Mesenchymal stem cell (in vitro differentiated cells and primary cell): ENCODE measurements at regions not wholly inside any gene's neighbourhood (a gene's known extent, or its start where the extent isn't known, plus 50 kb on each side); places are given as distances from the start of the nearest gene placed in this dataset.

Experiments
- DNase-seq: peaks from one replicate; pipeline ENCODE4 v3.0.0-alpha.2; 2013
- H2AFZ ChIP-seq: one replicate; pipeline ENCODE4 v1.6.1; 2013; ENCODE audit warnings: low read depth, mild to moderate bottlenecking, control low read depth, inconsistent platforms, low read length, moderate library complexity
- H2AK5ac ChIP-seq: 2 replicates; pipeline ENCODE4 v1.6.1; 2013; ENCODE audit warnings: low read length, moderate library complexity, mild to moderate bottlenecking, inconsistent platforms; ENCODE audit not compliant: severe bottlenecking
- H2BK120ac ChIP-seq: one replicate; pipeline ENCODE4 v1.6.1; 2013; ENCODE audit warnings: low read depth, mild to moderate bottlenecking, inconsistent platforms, low read length, moderate library complexity
- H2BK12ac ChIP-seq, 2 experiments: one replicate each; pipeline ENCODE4 v1.6.1; 2013; ENCODE audit warnings: inconsistent platforms in 2 of 2, low read length in 2 of 2, mild to moderate bottlenecking in 2 of 2, moderate library complexity in 2 of 2, control low read depth in 1 of 2
- H2BK15ac ChIP-seq: one replicate; pipeline ENCODE4 v1.6.1; 2013; ENCODE audit warnings: mild to moderate bottlenecking, low read depth, inconsistent platforms; ENCODE audit not compliant: poor library complexity, severe bottlenecking
- H2BK5ac ChIP-seq: 2 replicates; pipeline ENCODE4 v1.6.1; 2013; ENCODE audit warnings: low read depth, mild to moderate bottlenecking, low read length, control low read depth, inconsistent platforms; ENCODE audit not compliant: poor library complexity, severe bottlenecking
- H3K14ac ChIP-seq, 2 experiments: one replicate each; pipeline ENCODE4 v1.6.1; 2013; ENCODE audit warnings: inconsistent platforms in 2 of 2, low read length in 2 of 2, control low read depth in 1 of 2, mild to moderate bottlenecking in 1 of 2, moderate library complexity in 1 of 2
- H3K18ac ChIP-seq, 2 experiments: one replicate each; pipeline ENCODE4 v1.6.1; 2013; ENCODE audit warnings: inconsistent platforms in 2 of 2, low read length in 2 of 2, control low read depth in 1 of 2, low read depth in 1 of 2, mild to moderate bottlenecking in 1 of 2
- H3K23ac ChIP-seq, 2 experiments: one replicate each; pipeline ENCODE4 v1.6.1; 2013; ENCODE audit warnings: inconsistent platforms in 2 of 2, low read length in 2 of 2, mild to moderate bottlenecking in 2 of 2, moderate library complexity in 2 of 2, control low read depth in 1 of 2
- H3K27ac ChIP-seq: 2 replicates; pipeline ENCODE4 v1.5.1; 2013; ENCODE audit warnings: mild to moderate bottlenecking, moderate library complexity, low read length, control low read depth, inconsistent platforms; ENCODE audit not compliant: poor library complexity, severe bottlenecking
- H3K27me3 ChIP-seq, 2 experiments: 2 replicates each; pipeline versions ENCODE4 v1.6.1 to v1.7.0; 2013; ENCODE audit warnings: low read length in 2 of 2, mild to moderate bottlenecking in 2 of 2, moderate library complexity in 2 of 2, control low read depth in 1 of 2, inconsistent platforms in 1 of 2; ENCODE audit not compliant: control insufficient read depth in 1 of 2, insufficient read depth in 1 of 2
- H3K36me3 ChIP-seq, 2 experiments: 2 replicates each; pipeline versions ENCODE4 v1.6.1 to v1.7.0; 2013; ENCODE audit warnings: low read length in 2 of 2, control low read depth in 1 of 2, inconsistent platforms in 1 of 2, low read depth in 1 of 2, mild to moderate bottlenecking in 1 of 2; ENCODE audit not compliant: insufficient read depth in 2 of 2, control insufficient read depth in 1 of 2
- H3K4ac ChIP-seq, 2 experiments: one replicate each; pipeline ENCODE4 v1.6.1; 2013; ENCODE audit warnings: inconsistent platforms in 2 of 2, low read length in 2 of 2, mild to moderate bottlenecking in 2 of 2, moderate library complexity in 2 of 2, control low read depth in 1 of 2, low read depth in 1 of 2
- H3K4me1 ChIP-seq: 2 replicates; pipeline ENCODE4 v1.6.1; 2013; ENCODE audit warnings: low read depth, low read length, control low read depth; ENCODE audit not compliant: control insufficient read depth, insufficient read depth
- H3K4me2 ChIP-seq: 2 replicates; pipeline ENCODE4 v1.6.1; 2013; ENCODE audit warnings: low read length, mild to moderate bottlenecking, inconsistent platforms; ENCODE audit not compliant: poor library complexity, severe bottlenecking
- H3K4me3 ChIP-seq, 2 experiments: 2 replicates each; pipeline versions ENCODE4 v1.5.1 to v1.7.0; 2013; ENCODE audit warnings: low read length in 2 of 2, mild to moderate bottlenecking in 2 of 2, control low read depth in 1 of 2, low read depth in 1 of 2; ENCODE audit not compliant: insufficient read depth in 1 of 2
- H3K79me1 ChIP-seq: replicated peaks from 2 replicates; pipeline ENCODE4 v1.6.1; 2013; ENCODE audit warnings: mild to moderate bottlenecking, control low read depth, low read length, inconsistent platforms; ENCODE audit not compliant: poor library complexity, severe bottlenecking
- H3K9ac ChIP-seq: 2 replicates; pipeline ENCODE4 v1.7.0; 2013; ENCODE audit warnings: mild to moderate bottlenecking, low read length, moderate library complexity
- H3K9me3 ChIP-seq: 2 replicates; pipeline ENCODE4 v1.7.0; 2013; ENCODE audit warnings: mild to moderate bottlenecking, low read length; ENCODE audit not compliant: control insufficient read depth
- H4K8ac ChIP-seq: one replicate; pipeline ENCODE4 v1.6.1; 2013; ENCODE audit warnings: inconsistent platforms, mild to moderate bottlenecking, low read length, moderate library complexity
- H4K91ac ChIP-seq: one replicate; pipeline ENCODE4 v1.6.1; 2013; ENCODE audit warnings: mild to moderate bottlenecking, low read length, inconsistent platforms
- WGBS: methylation state at CpG from one replicate; pipeline ENCODE4 v1.1.7; 2013; ENCODE audit warnings: mixed read lengths; 5-methylcytosine and 5-hydroxymethylcytosine counted together

DNA sequence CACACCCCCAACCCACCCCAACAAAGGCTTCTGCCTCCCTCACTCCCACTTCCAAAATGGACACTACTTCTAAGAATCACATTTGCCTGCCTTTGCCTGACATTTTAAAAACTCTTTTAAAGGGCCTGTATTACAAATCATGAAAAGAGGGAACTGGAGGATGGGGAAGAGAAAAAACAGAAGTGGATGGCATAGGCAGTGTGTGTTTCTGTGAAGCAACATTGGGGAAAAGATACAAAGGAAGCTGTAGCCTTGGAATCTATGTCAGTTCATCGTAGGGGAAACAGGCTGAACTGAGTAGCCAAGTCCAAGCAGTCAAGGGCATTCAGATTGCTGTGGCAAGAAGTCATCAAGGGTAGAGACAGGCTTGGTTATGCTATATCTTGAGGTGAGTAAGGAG, 273.9 kb downstream of the BTG1 start:
- H3K9me3 ChIP-seq, result no peaks in the 10 kb centered on the region
- no peaks in the 10 kb centered on the region for H3K36me3 ChIP-seq
- H3K4me2 ChIP-seq, result no peak overlapping the region
- H3K14ac ChIP-seq, result no peak overlapping the region
- no peak overlapping the region for H4K8ac ChIP-seq
- no peak overlapping the region for H2BK12ac ChIP-seq
- H3K9ac ChIP-seq, result no peak overlapping the region
- no peaks in the 10 kb centered on the region for H3K27me3 ChIP-seq
- no peak overlapping the region for H2BK5ac ChIP-seq
- H2AK5ac ChIP-seq, result no peak overlapping the region
- H3K79me1 ChIP-seq, result no peaks in the 10 kb centered on the region
- H3K18ac ChIP-seq, result no peak overlapping the region
- H3K4me1 ChIP-seq, result no peaks in the 10 kb centered on the region
- H2AFZ ChIP-seq, result no peak overlapping the region
- no peak overlapping the region for H2BK15ac ChIP-seq
- 93% methylated on average over 1 of the region's 1 CpG for WGBS
- no peak overlapping the region for H3K4me3 ChIP-seq
- H2BK120ac ChIP-seq, result no peak overlapping the region
- no peak overlapping the region for H4K91ac ChIP-seq
- H3K4ac ChIP-seq, result no peak overlapping the region
- no peak overlapping the region for H3K23ac ChIP-seq
- DNase-seq, result no peak
- no peak overlapping the region for H3K27ac ChIP-seq

DNA sequence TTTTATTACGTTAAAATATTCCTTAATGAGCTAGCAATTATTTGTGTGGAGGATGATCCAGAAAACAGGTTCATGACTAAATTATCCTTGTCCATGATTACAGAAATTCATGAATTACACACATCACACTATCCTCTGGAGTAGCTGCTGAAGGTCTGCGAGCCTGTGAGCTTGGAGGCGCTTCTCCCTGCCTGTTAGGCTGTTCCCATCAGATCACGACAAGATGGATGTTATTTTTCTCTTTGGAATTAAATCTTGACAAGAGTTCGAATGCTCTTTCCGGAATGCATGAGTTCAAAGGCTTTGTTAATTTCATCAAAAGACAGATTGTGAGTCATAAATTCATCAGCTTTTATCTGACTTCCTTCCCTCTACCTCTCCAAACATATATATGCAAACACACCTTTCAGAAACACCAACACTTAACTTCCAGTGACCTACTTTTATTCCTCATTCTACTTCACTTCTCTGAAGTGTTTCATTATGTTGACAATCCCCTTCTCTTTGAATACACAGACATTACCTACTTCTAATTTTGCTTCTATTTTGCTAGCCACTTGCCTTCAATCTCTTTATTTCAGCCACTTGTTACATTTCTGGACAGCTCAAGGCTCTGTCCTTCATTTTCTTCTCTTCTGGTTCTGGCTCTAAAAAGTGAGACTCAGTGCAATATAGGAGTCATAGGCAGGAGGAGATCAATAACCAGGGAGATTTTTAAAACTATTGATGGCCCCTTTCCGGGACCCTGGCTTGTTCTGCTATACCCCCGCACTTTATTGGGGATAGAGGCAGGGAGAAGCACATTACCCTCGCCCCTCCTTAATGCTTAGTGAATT, 274.6 kb downstream of the BTG1 start:
- Histone ChIP-seq H3K4ac (no peak overlapping the region), H3K9me3 (no peaks in the 10 kb centered on the region), H2BK12ac (no peak overlapping the region), H3K79me1 (no peaks in the 10 kb centered on the region), H3K9ac (no peak overlapping the region), H2AK5ac (no peak overlapping the region), H3K4me1 (no peaks in the 10 kb centered on the region), H3K27me3 (no peaks in the 10 kb centered on the region), H3K4me3 (no peak overlapping the region), H3K27ac (no peak overlapping the region), H4K91ac (no peak overlapping the region), H3K4me2 (no peak overlapping the region), H2BK15ac (no peak overlapping the region), H3K23ac (no peak overlapping the region), H3K18ac (no peak overlapping the region), H2BK120ac (no peak overlapping the region), H4K8ac (no peak overlapping the region), H3K14ac (no peak overlapping the region), H2AFZ (no peak overlapping the region), H3K36me3 (no peaks in the 10 kb centered on the region), H2BK5ac (no peak overlapping the region)
- no peak for DNase-seq
- WGBS, result 94% methylated on average over 9 of the region's 9 CpGs

DNA sequence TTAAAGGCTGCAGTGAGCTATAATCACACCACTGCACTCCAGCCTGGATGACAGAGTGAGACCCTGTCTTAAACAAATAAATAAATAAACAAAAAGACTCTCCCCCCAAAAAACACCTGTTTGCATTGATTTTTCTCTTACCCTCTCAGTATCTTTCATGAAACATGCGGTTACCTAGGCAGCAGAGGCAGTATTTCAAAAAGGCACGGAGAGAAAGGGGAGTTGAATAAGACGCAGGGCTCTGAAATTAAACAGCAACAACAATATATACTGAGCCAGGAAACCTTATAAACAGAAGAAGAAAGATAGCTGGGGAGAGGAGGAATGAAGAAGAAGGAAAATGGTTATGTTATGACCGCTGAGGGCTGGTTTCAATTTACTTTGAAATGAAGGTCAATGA, 277.6 kb downstream of the BTG1 start:
- 100% methylated on average over 1 of the region's 4 CpGs for WGBS
- Histone ChIP-seq H3K36me3 (no peaks in the 10 kb centered on the region), H2AK5ac (no peak overlapping the region), H4K8ac (no peak overlapping the region), H2BK15ac (no peak overlapping the region), H3K27ac (no peak overlapping the region), H2BK12ac (no peak overlapping the region), H3K14ac (no peak overlapping the region), H3K4ac (no peak overlapping the region), H2AFZ (no peak overlapping the region), H3K9ac (no peak overlapping the region), H2BK5ac (no peak overlapping the region), H3K4me1 (no peaks in the 10 kb centered on the region), H3K4me2 (no peak overlapping the region), H2BK120ac (no peak overlapping the region), H3K23ac (no peak overlapping the region), H3K18ac (no peak overlapping the region), H3K79me1 (no peaks in the 10 kb centered on the region), H3K9me3 (no peaks in the 10 kb centered on the region), H3K27me3 (no peaks in the 10 kb centered on the region), H3K4me3 (no peak overlapping the region), H4K91ac (no peak overlapping the region)
- no peak for DNase-seq

DNA sequence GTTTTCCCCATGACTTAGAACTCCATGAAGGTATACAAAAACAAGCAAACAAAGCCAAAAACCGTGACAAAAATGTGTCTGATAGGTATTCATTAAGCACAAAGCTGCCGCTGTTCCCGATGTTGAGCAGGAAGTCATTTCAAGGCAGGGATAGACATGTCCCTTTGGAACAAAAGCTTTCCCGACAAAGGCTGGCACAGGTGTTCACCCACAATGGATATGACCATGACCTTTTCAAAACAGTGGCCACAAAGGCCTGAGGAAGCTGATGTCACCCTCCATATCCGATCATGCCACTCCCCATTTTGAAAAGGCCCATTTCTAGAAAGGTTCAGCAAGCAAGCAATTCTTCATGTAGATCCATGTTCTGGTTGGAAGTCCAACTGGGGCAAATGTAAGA, 279.1 kb downstream of the BTG1 start:
- no peak overlapping the region for H2BK120ac ChIP-seq
- H3K18ac ChIP-seq, result no peak overlapping the region
- no peak overlapping the region for H4K91ac ChIP-seq
- no peak overlapping the region for H3K23ac ChIP-seq
- H3K27me3 ChIP-seq, result no peaks in the 10 kb centered on the region
- no peak overlapping the region for H3K4me3 ChIP-seq
- DNase-seq, result no peak
- no peak overlapping the region for H4K8ac ChIP-seq
- H3K14ac ChIP-seq, result no peak overlapping the region
- no peak overlapping the region for H3K4ac ChIP-seq
- no peaks in the 10 kb centered on the region for H3K36me3 ChIP-seq
- H3K4me1 ChIP-seq, result no peaks in the 10 kb centered on the region
- H3K4me2 ChIP-seq, result no peak overlapping the region
- 87% methylated on average over 4 of the region's 5 CpGs for WGBS
- no peak overlapping the region for H3K9ac ChIP-seq
- H2BK5ac ChIP-seq, result no peak overlapping the region
- no peak overlapping the region for H3K27ac ChIP-seq
- no peaks in the 10 kb centered on the region for H3K9me3 ChIP-seq
- H2AFZ ChIP-seq, result no peak overlapping the region
- H2AK5ac ChIP-seq, result no peak overlapping the region
- no peak overlapping the region for H2BK15ac ChIP-seq
- H2BK12ac ChIP-seq, result no peak overlapping the region
- no peaks in the 10 kb centered on the region for H3K79me1 ChIP-seq
